CD4-positive, alpha-beta T cell treated with Interleukin-15 for 4 hours (primary cell): ENCODE measurements at regions not wholly inside any gene's neighbourhood (a gene's known extent, or its start where the extent isn't known, plus 50 kb on each side); places are given as distances from the start of the nearest gene placed in this dataset.

Experiments
- DNase-seq: peaks from one replicate; pipeline ENCODE4 v3.0.0-alpha.2; 2020; ENCODE audit warnings: low spot score

GRCh38 chr12:90028635-90029051, 320.0 kb upstream of the ATP2B1 start:
- peak; percentile 16 for DNase-seq

GRCh38 chr12:90027889-90028634, 319.4 kb upstream of the ATP2B1 start:
- no peak for DNase-seq

GRCh38 chr12:90027041-90027440, 318.4 kb upstream of the ATP2B1 start:
- no peak for DNase-seq

- DNase-seq = no peak
Observed at GRCh38 chr12:90026516-90026915, 317.9 kb upstream of the ATP2B1 start.

GRCh38 chr12:90024262-90024661, 315.6 kb upstream of the ATP2B1 start:
- DNase-seq = no peak

- DNase-seq = no peak
Observed at GRCh38 chr12:90023207-90023900, 314.7 kb upstream of the ATP2B1 start.

- DNase-seq = no peak
Observed at GRCh38 chr12:90021795-90022440, 313.3 kb upstream of the ATP2B1 start.

GRCh38 chr12:90020881-90021280, 312.2 kb upstream of the ATP2B1 start:
- no peak for DNase-seq

- no peak for DNase-seq
Observed at GRCh38 chr12:90020436-90020835, 311.8 kb upstream of the ATP2B1 start.

GRCh38 chr12:90020014-90020413, 311.4 kb upstream of the ATP2B1 start:
- DNase-seq = no peak

GRCh38 chr12:90017316-90017715, 308.7 kb upstream of the ATP2B1 start:
- no peak for DNase-seq

- no peak for DNase-seq
Observed at GRCh38 chr12:90015228-90015627, 306.6 kb upstream of the ATP2B1 start.

- DNase-seq = peak; percentile 45
Observed at GRCh38 chr12:90013409-90013808, 304.8 kb upstream of the ATP2B1 start.

- DNase-seq = no peak
Observed at GRCh38 chr12:90010089-90010488, 301.5 kb upstream of the ATP2B1 start.

GRCh38 chr12:90008277-90008676, 299.6 kb upstream of the ATP2B1 start:
- DNase-seq = no peak

GRCh38 chr12:90004319-90005074, 295.9 kb upstream of the ATP2B1 start:
- DNase-seq = no peak

GRCh38 chr12:90003688-90004087, 295.1 kb upstream of the ATP2B1 start:
- DNase-seq = no peak

- no peak for DNase-seq
Observed at GRCh38 chr12:90000721-90001120, 292.1 kb upstream of the ATP2B1 start.

GRCh38 chr12:89999699-90000505, 291.3 kb upstream of the ATP2B1 start:
- no peak for DNase-seq

GRCh38 chr12:89995870-89996269, 287.2 kb upstream of the ATP2B1 start:
- no peak for DNase-seq

GRCh38 chr12:89994911-89995310, 286.3 kb upstream of the ATP2B1 start:
- DNase-seq = no peak

GRCh38 chr12:89993632-89994031, 285.0 kb upstream of the ATP2B1 start:
- DNase-seq = no peak
